Heart left ventricle (tissue), 13 donors: ENCODE measurements at regions not wholly inside any gene's neighbourhood (a gene's known extent, or its start where the extent isn't known, plus 50 kb on each side); places are given as distances from the start of the nearest gene placed in this dataset.

Experiments used
- POLR2A ChIP-seq, 2 donors: fragments of 450-650 bp; IDR thresholded peaks; one replicate each; pipeline ENCODE4 v1.6.1; 2017; ENCODE audit warnings: antibody characterized with exemption in 2 of 2, mild to moderate bottlenecking in 2 of 2, moderate library complexity in 2 of 2
- TF ChIP-seq, protein P1 (sequence below), 12 donors: fragments of 200-600 bp; sonication (generic) in 4 of 12; IDR thresholded peaks; one replicate each; pipeline versions ENCODE4 v1.5.0 to v1.8.0; 2018 to 2022; ENCODE audit warnings: antibody characterized with exemption in 12 of 12, mild to moderate bottlenecking in 5 of 12
- donor health status: ischemic (EF 13 %, LVEDD 7.1; RV severe dilation, severe dysfunction).
- donor health status: DM: no; HTN: yes; CAD: no.
- donor health status: DM: no; HTN: no; CAD: no.
- donor health status: ischemic (EF 25% LVEDD 6.9; RV normal size, moderate dysfunction).
- donor health status: ischemic (EF 25% LVEDD 5.7; RV mildly dilated, moderate dysfunction).
- donor health status: ischemic (EF 35%, LVEDD 5.7; RV mildly dilated, moderate dysfunction).
- donor health status: nonischemic (EF 11% LVEDD 7.7; RV severe dilation, severe dysfunction).
- donor health status: DM: yes; HTN: yes; CAD: no.
- donor health status: PGD.
- donor health status: ischemic (EF 29% LVEDD 5.4; RV normal size, mild dysfunction).
- donor health status: nonischemic (EF 23%, LVEDD 6.1; RV moderate dilation, normal function).

GRCh38 chr2:177143444-177143843, 69.2 kb upstream of the HNRNPA3 start:
- TF ChIP-seq, protein P1, sequence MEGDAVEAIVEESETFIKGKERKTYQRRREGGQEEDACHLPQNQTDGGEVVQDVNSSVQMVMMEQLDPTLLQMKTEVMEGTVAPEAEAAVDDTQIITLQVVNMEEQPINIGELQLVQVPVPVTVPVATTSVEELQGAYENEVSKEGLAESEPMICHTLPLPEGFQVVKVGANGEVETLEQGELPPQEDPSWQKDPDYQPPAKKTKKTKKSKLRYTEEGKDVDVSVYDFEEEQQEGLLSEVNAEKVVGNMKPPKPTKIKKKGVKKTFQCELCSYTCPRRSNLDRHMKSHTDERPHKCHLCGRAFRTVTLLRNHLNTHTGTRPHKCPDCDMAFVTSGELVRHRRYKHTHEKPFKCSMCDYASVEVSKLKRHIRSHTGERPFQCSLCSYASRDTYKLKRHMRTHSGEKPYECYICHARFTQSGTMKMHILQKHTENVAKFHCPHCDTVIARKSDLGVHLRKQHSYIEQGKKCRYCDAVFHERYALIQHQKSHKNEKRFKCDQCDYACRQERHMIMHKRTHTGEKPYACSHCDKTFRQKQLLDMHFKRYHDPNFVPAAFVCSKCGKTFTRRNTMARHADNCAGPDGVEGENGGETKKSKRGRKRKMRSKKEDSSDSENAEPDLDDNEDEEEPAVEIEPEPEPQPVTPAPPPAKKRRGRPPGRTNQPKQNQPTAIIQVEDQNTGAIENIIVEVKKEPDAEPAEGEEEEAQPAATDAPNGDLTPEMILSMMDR (IDR thresholded peaks at IDR 0.05): no peak
- TF ChIP-seq POLR2A (IDR thresholded peaks at IDR 0.05): no peak
